ENCODE measurements at regions not wholly inside any gene's neighbourhood (a gene's known extent, or its start where the extent isn't known, plus 50 kb on each side); places are given as distances from the start of the nearest gene placed in this dataset.
"Not testable (repeated sequence)": the region's sequence is repeated elsewhere in the genome, so short reads cannot be mapped to it uniquely, and the experiment has no call there.

- no peak for DNase-seq
These were observed 916.2 kb upstream of the B3GALT2 start for GRCh38 chr1:194102607-194103006.

GRCh38 chr1:194084755-194085154, 898.3 kb upstream of the B3GALT2 start:
- no peak for DNase-seq

GRCh38 chr1:194081444-194081843, 895.0 kb upstream of the B3GALT2 start:
- no peak for DNase-seq

GRCh38 chr1:194080826-194081225, 894.4 kb upstream of the B3GALT2 start:
- no peak for DNase-seq

GRCh38 chr1:194078765-194079164, 892.4 kb upstream of the B3GALT2 start:
- DNase-seq, result no peak

GRCh38 chr1:194076646-194077045, 890.2 kb upstream of the B3GALT2 start:
- no peak for DNase-seq

GRCh38 chr1:194073833-194074232, 887.4 kb upstream of the B3GALT2 start:
- DNase-seq, result no peak

- DNase-seq, result no peak
These were observed 884.8 kb upstream of the B3GALT2 start for GRCh38 chr1:194071205-194071604.

- no peak for DNase-seq
These were observed 883.4 kb upstream of the B3GALT2 start for GRCh38 chr1:194069831-194070218.

GRCh38 chr1:194069168-194069830, 882.9 kb upstream of the B3GALT2 start:
- no peak for DNase-seq

GRCh38 chr1:194068446-194069167, 882.2 kb upstream of the B3GALT2 start:
- no peak for DNase-seq

- no peak for DNase-seq
These were observed 881.4 kb upstream of the B3GALT2 start for GRCh38 chr1:194067772-194068171.

- DNase-seq, result no peak
These were observed 876.5 kb upstream of the B3GALT2 start for GRCh38 chr1:194062962-194063361.

GRCh38 chr1:194062526-194062925, 876.1 kb upstream of the B3GALT2 start:
- DNase-seq, result no peak

GRCh38 chr1:194060481-194060880, 874.1 kb upstream of the B3GALT2 start:
- no peak for DNase-seq

GRCh38 chr1:194058268-194058667, 871.9 kb upstream of the B3GALT2 start:
- DNase-seq, result not testable (repeated sequence)

GRCh38 chr1:194056169-194056568, 869.8 kb upstream of the B3GALT2 start:
- peak in 2 of 5 donors; percentile 7 to 22 for DNase-seq

GRCh38 chr1:194055536-194055935, 869.1 kb upstream of the B3GALT2 start:
- DNase-seq, result no peak

GRCh38 chr1:194052514-194053338, 866.3 kb upstream of the B3GALT2 start:
- peak in 1 of 5 donors; percentile 34 for DNase-seq

- DNase-seq, result no peak
These were observed 861.5 kb upstream of the B3GALT2 start for GRCh38 chr1:194047921-194048320.

GRCh38 chr1:194047206-194047605, 860.8 kb upstream of the B3GALT2 start:
- DNase-seq, result no peak

- DNase-seq, result no peak
These were observed 859.0 kb upstream of the B3GALT2 start for GRCh38 chr1:194045416-194045815.

GRCh38 chr1:194044892-194045291, 858.5 kb upstream of the B3GALT2 start:
- DNase-seq, result no peak
